Panc1 (cell line): ENCODE measurements at regions not wholly inside any gene's neighbourhood (a gene's known extent, or its start where the extent isn't known, plus 50 kb on each side); places are given as distances from the start of the nearest gene placed in this dataset.

Experiments
- ATAC-seq: fragments of 200-7000 bp; cut with Tn5 transposase; 2 replicates; pipeline ENCODE4 v1.9.1; 2020; ENCODE audit warnings: mild to moderate bottlenecking, moderate library complexity
- BruUV-seq: library from RNA; stranded (reverse); fragments of 400-500 nt; replicated peaks from 2 replicates; lab custom pipeline; 2021; lab: Mats Ljungman, UMichigan
- CTCF ChIA-PET: fragments of 300-600 bp; sonication (Branson Sonifier 250); formaldehyde crosslinking; loops from one replicate; lab custom pipeline; 2022; ENCODE audit warnings: antibody characterized with exemption; lab: Charles Lee
- POLR2A ChIA-PET: fragments of 300-600 bp; sonication (Branson Sonifier 250); formaldehyde crosslinking; loops from one replicate; lab custom pipeline; 2022; ENCODE audit warnings: antibody characterized with exemption; lab: Charles Lee
- DNase-seq: peaks from one replicate; pipeline ENCODE4 v3.0.0-alpha.2; 2010; ENCODE audit warnings: low read depth, low spot score
- H3K27ac ChIP-seq: 2 replicates; pipeline ENCODE4 v1.5.1; 2011; ENCODE audit warnings: mild to moderate bottlenecking, low read length, inconsistent platforms
- H3K27me3 ChIP-seq: fragments of 200-500 bp; sonication (Bioruptor generic); 2 replicates; pipeline ENCODE4 v1.6.0; 2014; ENCODE audit warnings: low read length, inconsistent platforms; ENCODE audit not compliant: control insufficient read depth, insufficient read depth
- H3K36me3 ChIP-seq: fragments of 200-500 bp; sonication (Bioruptor generic); 2 replicates; pipeline ENCODE4 v1.5.1; 2014; ENCODE audit warnings: inconsistent platforms, mild to moderate bottlenecking, low read length, moderate library complexity; ENCODE audit not compliant: control insufficient read depth, insufficient read depth
- H3K4me1 ChIP-seq: 2 replicates; pipeline ENCODE4 v1.5.1; 2011; ENCODE audit warnings: inconsistent platforms, mild to moderate bottlenecking, low read length, moderate library complexity; ENCODE audit not compliant: control insufficient read depth, insufficient read depth
- H3K4me3 ChIP-seq, 2 experiments: 2 replicates each; pipeline ENCODE4 v1.5.1; 2011 to 2012; ENCODE audit warnings: low read depth in 2 of 2, low read length in 2 of 2, mild to moderate bottlenecking in 2 of 2, inconsistent platforms in 1 of 2, moderate library complexity in 1 of 2
- H3K9me3 ChIP-seq: fragments of 200-500 bp; sonication (Bioruptor generic); 2 replicates; pipeline ENCODE4 v1.5.1; 2014; ENCODE audit warnings: low read depth, mild to moderate bottlenecking, inconsistent platforms, low read length, moderate library complexity; ENCODE audit not compliant: control insufficient read depth, insufficient read depth
- CTCF ChIP-seq: fragments of 450-650 bp; IDR thresholded peaks from 2 replicates; pipeline ENCODE4 v1.5.1; 2017; ENCODE audit warnings: mild to moderate bottlenecking
- POLR2AphosphoS5 ChIP-seq: IDR thresholded peaks from 2 replicates; pipeline ENCODE4 v1.6.1; 2012; ENCODE audit warnings: mild to moderate bottlenecking, low read depth, low read length, moderate library complexity
- REST ChIP-seq, 2 experiments: IDR thresholded peaks; 2 replicates each; pipeline ENCODE4 v1.6.1; 2011 to 2012; ENCODE audit warnings: low read depth in 2 of 2, control low read depth in 1 of 2, low read length in 1 of 2, mild to moderate bottlenecking in 1 of 2, moderate library complexity in 1 of 2; ENCODE audit not compliant: insufficient read depth in 1 of 2
- SIN3A ChIP-seq: IDR thresholded peaks from 2 replicates; pipeline ENCODE4 v1.6.1; 2012; ENCODE audit warnings: low read depth, mild to moderate bottlenecking, low read length, moderate library complexity, borderline replicate concordance; ENCODE audit not compliant: insufficient read depth
- TCF7L2 ChIP-seq: IDR thresholded peaks from 2 replicates; pipeline ENCODE4 v1.6.1; 2011; ENCODE audit warnings: mild to moderate bottlenecking, low read depth, low read length, inconsistent platforms
- in situ Hi-C: cut with HindIII; loops from 2 replicates; pipeline ENCODE4 v1.10.0; 2016; ENCODE audit warnings: low sequenced_read_pairs, low pct_unique_long_range_greater_than_20kb
- intact Hi-C: fragments of 100-400 bp; cut with micrococcal nuclease; formaldehyde crosslinking; loops from one replicate; pipeline ENCODE4 v1.10.0; 2022; ENCODE audit not compliant: unreplicated experiment

- no peaks in the 10 kb centered on the region for H3K36me3 ChIP-seq
- no peak for DNase-seq
- intact Hi-C loops: no loop called here
- no peaks in the 10 kb centered on the region for H3K4me1 ChIP-seq
- H3K27me3 ChIP-seq: no peaks in the 10 kb centered on the region
- no peak overlapping the region for H3K27ac ChIP-seq
- H3K9me3 ChIP-seq: no peaks in the 10 kb centered on the region
- H3K4me3 ChIP-seq: no peak overlapping the region
- ChIA-PET POLR2A (no interaction called here), CTCF (no interaction called here)
- TF ChIP-seq REST (IDR thresholded peaks at IDR 0.05; ENCODE audit: insufficient read depth in 1 of 2, low read depth in 2 of 2, low read length in 1 of 2): no peak
- no peak for TF ChIP-seq POLR2AphosphoS5
- no peak for TF ChIP-seq TCF7L2
- TF ChIP-seq SIN3A: no peak
- TF ChIP-seq CTCF: no peak
- no peak for ATAC-seq
- in situ Hi-C loops: no loop called here
- BruUV-seq: no TSS peak
These were observed 664.7 kb upstream of the NEGR1 start for GRCh38 chr1:72946903-72947499.

GRCh38 chr1:72942008-72942407 is 659.7 kb upstream of the NEGR1 start:
- ATAC-seq (no peak), DNase-seq (no peak)
- CTCF ChIA-PET: no interaction called here
- H3K36me3 ChIP-seq: no peaks in the 10 kb centered on the region
- no peaks in the 10 kb centered on the region for H3K4me1 ChIP-seq
- no peak overlapping the region for H3K27ac ChIP-seq
- BruUV-seq: no TSS peak
- intact Hi-C loops: no loop called here
- in situ Hi-C loops: no loop called here
- H3K4me3 ChIP-seq: no peak overlapping the region
- no peaks in the 10 kb centered on the region for H3K9me3 ChIP-seq
- no peaks in the 10 kb centered on the region for H3K27me3 ChIP-seq
- no peak for TF ChIP-seq CTCF
- no peak for TF ChIP-seq POLR2AphosphoS5
- no peak for TF ChIP-seq REST (IDR thresholded peaks at IDR 0.05; ENCODE audit: insufficient read depth in 1 of 2, low read depth in 2 of 2, low read length in 1 of 2)
- no peak for TF ChIP-seq SIN3A
- TF ChIP-seq TCF7L2: no peak
- POLR2A ChIA-PET: no interaction called here
